ENCODE measurements at regions not wholly inside any gene's neighbourhood (a gene's known extent, or its start where the extent isn't known, plus 50 kb on each side); places are given as distances from the start of the nearest gene placed in this dataset.
A peak's percentile ranks its signal among the peaks of the same experiment; 100 is the strongest.

DNA sequence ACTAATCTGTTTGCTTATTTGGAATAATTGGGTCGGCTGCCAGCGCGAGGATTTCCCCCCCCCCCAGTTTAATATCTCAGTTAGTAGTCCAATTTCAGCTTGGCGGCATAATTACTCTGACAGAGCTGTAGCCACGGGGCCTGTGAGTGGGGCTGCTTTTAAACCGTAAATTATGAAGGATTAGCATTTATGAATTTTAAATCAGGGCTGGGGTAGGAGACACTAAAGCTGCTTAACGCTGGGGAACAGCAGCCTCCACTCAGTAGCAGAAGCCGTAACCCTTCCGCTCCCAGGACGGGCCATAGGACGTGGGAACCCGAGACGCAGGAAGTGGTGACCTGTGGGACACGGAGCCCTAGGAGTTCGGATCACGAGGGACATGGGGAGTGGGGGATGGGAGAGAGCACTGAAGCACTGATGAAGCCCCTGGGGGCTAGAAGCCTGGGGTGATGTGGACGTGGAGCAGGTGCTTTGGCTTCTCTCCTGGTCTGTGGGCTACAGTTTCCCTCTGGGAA lies 66.2 kb upstream of the LMO1 start:
- TF ChIP-seq SIN3A (IDR thresholded peaks at IDR 0.05; ENCODE audit: borderline replicate concordance, insufficient read depth, low read length) (no peak), FOXP2 (optimal IDR thresholded peaks at IDR 0.05; ENCODE audit: borderline replicate concordance, extremely low read depth, extremely low read length, insufficient read depth) (no peak), POLR2AphosphoS5 (IDR thresholded peaks at IDR 0.05; ENCODE audit: low read depth, low read length) (no peak), TAF1 (IDR thresholded peaks at IDR 0.05; ENCODE audit: borderline replicate concordance, insufficient read depth, low read length) (no peak)
- TF ChIP-seq, protein P1, sequence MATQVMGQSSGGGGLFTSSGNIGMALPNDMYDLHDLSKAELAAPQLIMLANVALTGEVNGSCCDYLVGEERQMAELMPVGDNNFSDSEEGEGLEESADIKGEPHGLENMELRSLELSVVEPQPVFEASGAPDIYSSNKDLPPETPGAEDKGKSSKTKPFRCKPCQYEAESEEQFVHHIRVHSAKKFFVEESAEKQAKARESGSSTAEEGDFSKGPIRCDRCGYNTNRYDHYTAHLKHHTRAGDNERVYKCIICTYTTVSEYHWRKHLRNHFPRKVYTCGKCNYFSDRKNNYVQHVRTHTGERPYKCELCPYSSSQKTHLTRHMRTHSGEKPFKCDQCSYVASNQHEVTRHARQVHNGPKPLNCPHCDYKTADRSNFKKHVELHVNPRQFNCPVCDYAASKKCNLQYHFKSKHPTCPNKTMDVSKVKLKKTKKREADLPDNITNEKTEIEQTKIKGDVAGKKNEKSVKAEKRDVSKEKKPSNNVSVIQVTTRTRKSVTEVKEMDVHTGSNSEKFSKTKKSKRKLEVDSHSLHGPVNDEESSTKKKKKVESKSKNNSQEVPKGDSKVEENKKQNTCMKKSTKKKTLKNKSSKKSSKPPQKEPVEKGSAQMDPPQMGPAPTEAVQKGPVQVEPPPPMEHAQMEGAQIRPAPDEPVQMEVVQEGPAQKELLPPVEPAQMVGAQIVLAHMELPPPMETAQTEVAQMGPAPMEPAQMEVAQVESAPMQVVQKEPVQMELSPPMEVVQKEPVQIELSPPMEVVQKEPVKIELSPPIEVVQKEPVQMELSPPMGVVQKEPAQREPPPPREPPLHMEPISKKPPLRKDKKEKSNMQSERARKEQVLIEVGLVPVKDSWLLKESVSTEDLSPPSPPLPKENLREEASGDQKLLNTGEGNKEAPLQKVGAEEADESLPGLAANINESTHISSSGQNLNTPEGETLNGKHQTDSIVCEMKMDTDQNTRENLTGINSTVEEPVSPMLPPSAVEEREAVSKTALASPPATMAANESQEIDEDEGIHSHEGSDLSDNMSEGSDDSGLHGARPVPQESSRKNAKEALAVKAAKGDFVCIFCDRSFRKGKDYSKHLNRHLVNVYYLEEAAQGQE (IDR thresholded peaks at IDR 0.05; ENCODE audit: insufficient read depth in 1 of 2, low read depth in 2 of 2, low read length in 2 of 2): no peak

DNA sequence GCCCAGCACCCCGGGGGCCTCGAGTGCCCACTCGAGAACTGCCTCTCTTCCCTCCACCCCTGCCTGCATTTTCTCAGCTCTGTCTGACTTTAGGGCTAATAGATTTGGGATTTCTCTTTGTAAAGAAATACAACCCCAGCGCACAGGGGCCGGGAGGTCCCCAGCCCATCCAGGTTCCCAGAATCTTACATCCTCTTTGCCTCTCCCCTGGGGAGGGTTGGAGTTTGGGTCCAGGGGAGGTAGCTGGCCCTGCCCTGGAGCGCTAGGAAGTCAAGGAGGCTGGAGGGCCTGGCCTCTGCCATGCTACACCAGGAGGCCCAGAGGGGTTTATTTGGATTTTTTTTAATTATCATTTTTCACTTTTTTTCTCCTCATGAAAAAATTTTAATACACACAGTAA lies 65.7 kb upstream of the LMO1 start:
- TF ChIP-seq POLR2AphosphoS5 (IDR thresholded peaks at IDR 0.05; ENCODE audit: low read depth, low read length) (no peak), FOXP2 (optimal IDR thresholded peaks at IDR 0.05; ENCODE audit: borderline replicate concordance, extremely low read depth, extremely low read length, insufficient read depth) (no peak), SIN3A (IDR thresholded peaks at IDR 0.05; ENCODE audit: borderline replicate concordance, insufficient read depth, low read length) (no peak)
- TF ChIP-seq, protein P1 (IDR thresholded peaks at IDR 0.05; ENCODE audit: insufficient read depth in 1 of 2, low read depth in 2 of 2, low read length in 2 of 2): no peak

DNA sequence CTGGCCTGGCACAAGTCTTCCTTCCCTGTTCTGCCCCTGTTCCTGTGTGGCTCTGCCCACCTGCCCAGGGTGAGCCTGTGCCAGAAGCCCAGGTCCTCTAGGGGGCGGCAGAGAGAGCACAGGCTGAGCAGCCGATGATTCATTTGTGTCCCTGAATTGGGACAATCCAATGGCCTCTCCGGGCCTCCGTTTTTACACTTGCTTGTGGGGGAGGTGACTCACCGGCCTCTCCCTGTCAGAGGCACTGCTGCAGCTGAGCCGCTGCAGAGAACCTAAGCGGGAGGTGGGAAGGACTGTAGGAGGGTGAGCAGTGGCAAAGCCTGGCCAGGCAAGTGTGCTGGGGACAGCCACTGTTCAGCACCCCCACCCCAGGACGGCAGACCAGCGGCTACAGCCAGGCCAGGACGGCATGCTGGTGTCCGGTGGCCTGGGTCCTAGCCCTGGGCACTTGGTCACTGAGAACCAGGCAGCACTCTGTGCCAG lies 65.2 kb upstream of the LMO1 start:
- no peak for TF ChIP-seq POLR2AphosphoS5 (IDR thresholded peaks at IDR 0.05; ENCODE audit: low read depth, low read length)
- TF ChIP-seq TAF1 (IDR thresholded peaks at IDR 0.05; ENCODE audit: borderline replicate concordance, insufficient read depth, low read length): no peak
- no peak for TF ChIP-seq SIN3A (IDR thresholded peaks at IDR 0.05; ENCODE audit: borderline replicate concordance, insufficient read depth, low read length)
- TF ChIP-seq, protein P1 (IDR thresholded peaks at IDR 0.05; ENCODE audit: insufficient read depth in 1 of 2, low read depth in 2 of 2, low read length in 2 of 2): peak in 1 of 2 experiments; percentile 46; a peak in 1 of 4 replicates
- peak; percentile 56 for TF ChIP-seq FOXP2 (optimal IDR thresholded peaks at IDR 0.05; ENCODE audit: borderline replicate concordance, extremely low read depth, extremely low read length, insufficient read depth)

DNA sequence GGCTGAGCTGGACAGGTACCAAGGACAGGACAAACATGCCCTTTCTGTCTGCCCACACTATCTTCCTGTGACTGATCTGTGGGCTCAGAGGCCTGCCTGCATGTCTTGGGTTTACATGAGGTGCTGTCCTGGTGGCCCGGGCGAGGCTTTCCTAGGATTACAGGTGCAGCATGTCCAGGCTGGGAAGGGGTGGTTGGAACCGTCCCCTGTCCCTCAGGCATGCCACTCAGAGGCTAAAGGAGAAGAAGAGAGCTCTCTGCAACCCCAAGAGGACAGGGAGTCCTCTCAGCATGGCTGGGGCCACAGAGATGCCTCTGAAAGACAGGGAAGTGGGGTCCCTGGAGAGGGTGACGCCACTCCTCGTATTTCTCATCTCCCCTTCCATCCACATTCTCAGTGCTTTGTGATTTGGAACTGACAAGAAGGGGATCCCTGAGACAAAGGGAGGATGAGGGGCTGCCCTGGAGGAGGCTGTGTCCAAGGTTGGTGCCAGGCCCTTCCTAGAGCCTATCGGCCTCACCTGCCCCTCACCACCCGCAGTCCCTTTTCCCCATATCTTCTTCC lies 64.6 kb upstream of the LMO1 start:
- no peak for TF ChIP-seq TAF1 (IDR thresholded peaks at IDR 0.05; ENCODE audit: borderline replicate concordance, insufficient read depth, low read length)
- TF ChIP-seq, protein P1 (IDR thresholded peaks at IDR 0.05; ENCODE audit: insufficient read depth in 1 of 2, low read depth in 2 of 2, low read length in 2 of 2): no peak
- TF ChIP-seq FOXP2 (optimal IDR thresholded peaks at IDR 0.05; ENCODE audit: borderline replicate concordance, extremely low read depth, extremely low read length, insufficient read depth): no peak
- TF ChIP-seq POLR2AphosphoS5 (IDR thresholded peaks at IDR 0.05; ENCODE audit: low read depth, low read length): no peak
- TF ChIP-seq SIN3A (IDR thresholded peaks at IDR 0.05; ENCODE audit: borderline replicate concordance, insufficient read depth, low read length): no peak
